GM19025 (cell line): ENCODE measurements at regions not wholly inside any gene's neighbourhood (a gene's known extent, or its start where the extent isn't known, plus 50 kb on each side); places are given as distances from the start of the nearest gene placed in this dataset.
A peak's percentile ranks its signal among the peaks of the same experiment; 100 is the strongest.

ENCODE experiments used
- ATAC-seq: cut with Tn5 transposase; IDR thresholded peaks from one replicate; pipeline ENCODE4 v1.9.1; 2021; ENCODE audit warnings: mild to moderate bottlenecking, low read depth, moderate library complexity; ENCODE audit not compliant: unreplicated experiment

DNA sequence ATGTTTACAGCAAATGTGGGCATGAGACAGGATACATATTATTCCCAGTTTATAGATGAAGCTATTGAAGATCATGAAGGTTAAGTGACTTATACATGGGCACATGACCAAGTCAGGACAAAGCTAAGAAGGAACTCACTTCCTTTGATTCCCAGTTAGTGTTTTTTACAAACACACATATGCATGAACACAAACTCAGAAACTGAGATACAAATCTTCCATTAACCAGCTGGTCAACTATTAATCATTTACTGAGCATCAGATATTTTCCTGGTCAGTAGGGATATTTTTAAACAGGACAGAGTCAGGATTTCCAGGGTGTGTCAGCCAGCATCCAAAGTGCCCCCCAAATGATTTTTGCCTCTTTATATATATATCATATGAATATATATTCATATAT lies 222.2 kb downstream of the OGFRL1 start:
- no peak for ATAC-seq

DNA sequence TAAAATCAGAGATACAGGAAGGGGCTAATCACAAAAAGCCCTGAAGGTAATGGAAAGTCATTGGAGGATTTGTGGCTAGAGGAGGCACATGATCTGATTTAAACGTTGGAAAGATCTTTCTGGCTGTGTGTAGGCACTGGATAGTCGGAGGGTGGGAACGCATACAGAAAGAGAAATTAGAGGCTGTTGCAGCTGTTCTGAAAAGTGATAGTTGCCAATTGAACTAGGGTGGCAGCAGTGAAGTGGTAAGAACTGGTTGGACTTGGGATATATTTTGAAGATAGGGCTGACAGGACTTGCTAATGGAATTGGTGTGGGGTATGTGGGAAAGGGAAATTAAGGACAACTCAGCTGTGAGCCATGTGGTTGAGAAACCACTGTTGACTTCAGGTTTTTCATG lies 223.6 kb downstream of the OGFRL1 start:
- no peak for ATAC-seq

DNA sequence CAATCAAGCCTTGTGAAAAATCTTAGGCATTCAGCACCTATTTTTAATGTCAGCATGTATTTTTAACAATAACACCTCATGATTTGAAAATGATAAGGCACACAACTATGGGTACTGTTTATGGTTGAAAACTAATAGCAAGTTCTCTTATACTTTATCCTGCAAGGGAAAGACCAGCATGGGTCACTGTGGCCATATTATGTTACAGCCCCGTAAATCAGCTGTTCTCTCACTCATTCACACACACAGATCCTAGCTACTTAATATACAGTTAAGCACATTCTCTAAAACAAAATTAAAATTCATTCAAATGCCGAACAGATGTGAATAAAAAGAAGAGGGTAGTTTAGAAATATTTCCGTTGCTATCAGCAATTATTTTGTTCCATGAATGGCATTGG lies 224.4 kb downstream of the OGFRL1 start:
- no peak for ATAC-seq

DNA sequence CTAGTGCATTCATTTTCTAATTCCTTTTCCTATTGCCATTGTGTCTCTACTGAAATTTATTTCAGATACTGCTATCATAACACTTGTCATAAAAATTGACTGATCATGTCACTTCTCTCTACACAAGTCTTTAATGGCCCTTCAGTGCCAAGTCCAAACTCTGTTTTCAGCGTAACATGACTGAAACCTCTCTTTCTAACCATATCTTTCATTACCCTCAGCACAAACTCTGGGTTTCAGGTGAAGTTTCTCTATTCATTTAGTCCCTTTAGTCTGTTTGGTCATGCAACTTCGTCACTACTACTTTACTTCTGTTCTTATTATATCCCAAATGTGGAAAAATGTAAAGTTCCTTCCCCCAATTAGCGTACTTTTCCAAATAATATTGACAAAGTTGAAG lies 234.9 kb downstream of the OGFRL1 start:
- ATAC-seq, result peak; percentile 79

DNA sequence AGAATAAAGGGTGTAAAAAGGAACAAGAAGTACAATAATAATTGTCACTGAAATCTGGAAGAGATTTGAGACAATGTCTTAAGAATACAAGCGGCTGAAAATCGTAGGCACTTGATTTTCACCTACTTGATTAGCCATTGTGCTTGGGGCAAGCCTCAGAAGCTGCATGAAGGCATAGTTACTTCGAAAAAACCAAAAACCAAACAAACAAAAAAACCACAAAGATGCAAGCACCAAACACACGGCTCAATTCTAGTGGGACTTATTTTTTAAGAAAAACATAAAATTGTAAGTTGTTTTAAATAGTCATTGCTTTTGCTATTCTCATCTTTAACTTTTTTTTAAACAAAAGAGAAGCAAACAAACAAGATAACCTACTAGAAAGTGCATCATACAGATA lies 235.6 kb downstream of the OGFRL1 start:
- ATAC-seq, result no peak

DNA sequence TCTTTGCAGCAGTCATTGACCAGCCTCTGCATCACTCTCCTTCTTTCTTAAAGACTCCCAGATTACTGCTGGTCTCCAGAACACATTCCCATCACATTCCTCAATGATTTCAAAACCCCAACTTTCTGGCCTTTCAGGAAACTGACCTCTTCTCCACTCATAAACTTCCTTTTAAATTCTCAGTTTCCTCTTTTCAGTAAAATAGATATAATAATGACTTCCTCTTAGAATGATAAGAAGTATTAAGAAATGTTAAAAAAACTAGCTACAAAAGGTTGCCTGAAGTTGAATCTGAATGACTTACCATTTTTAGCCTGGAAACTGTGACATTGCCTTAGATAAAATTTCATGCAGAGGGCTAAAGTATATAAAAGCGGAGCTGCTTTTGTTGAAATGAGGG lies 239.3 kb downstream of the OGFRL1 start:
- no peak for ATAC-seq

DNA sequence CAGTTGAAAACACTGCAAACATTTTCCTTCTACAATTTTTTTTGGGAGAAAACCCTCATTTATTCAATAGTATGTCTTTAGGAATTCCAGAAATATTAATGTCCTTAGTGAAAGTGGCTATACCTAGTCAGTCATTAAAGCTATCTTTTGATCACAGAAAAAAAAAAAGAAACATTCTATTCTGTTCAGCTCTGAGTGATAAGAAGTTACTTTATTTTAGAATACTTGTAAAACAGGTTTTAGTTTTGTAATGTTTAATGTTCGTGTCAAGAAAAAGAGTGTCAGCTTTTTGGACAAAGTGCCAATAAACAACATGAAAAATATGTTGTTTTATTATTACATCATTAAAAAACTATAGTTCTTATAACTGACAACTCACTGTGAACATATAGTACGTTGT lies 240.4 kb downstream of the OGFRL1 start:
- no peak for ATAC-seq

DNA sequence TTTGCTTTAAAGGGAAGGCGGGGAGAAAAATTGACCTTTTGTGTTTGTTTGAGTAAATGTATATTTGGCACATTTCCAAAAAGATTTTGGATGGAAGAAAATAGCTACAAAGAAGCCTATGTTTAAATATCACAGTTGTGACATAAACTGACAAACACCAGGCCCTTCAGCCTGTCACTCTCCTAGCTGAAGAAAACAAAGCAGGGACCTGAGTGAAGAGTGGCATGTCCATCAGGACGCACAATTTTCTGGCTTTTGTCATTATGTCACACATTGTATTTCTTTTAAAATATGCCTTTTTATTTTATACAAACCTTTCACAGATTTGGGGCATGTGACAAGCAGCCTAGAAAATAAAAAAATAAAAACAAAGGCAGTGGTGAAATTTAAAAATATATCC lies 241.2 kb downstream of the OGFRL1 start:
- ATAC-seq, result no peak

DNA sequence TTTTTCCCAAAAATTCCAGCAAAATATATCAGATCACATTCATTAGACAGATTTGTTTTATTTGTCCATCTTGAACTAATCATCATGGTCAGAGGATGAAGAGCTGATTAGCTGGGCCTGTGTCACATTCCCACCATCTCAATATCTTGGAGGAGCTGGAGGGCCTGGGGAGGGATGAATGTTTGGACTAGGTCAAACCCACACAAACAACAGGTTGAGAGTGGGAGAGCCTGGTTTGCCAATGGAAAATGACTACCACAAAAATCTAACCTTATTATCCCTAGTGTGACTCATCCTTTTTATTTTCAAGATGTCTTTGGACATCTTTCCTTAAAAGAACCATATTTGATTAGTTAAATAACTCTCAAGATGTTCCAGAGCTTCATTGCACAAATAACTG lies 242.4 kb downstream of the OGFRL1 start:
- ATAC-seq, result no peak

DNA sequence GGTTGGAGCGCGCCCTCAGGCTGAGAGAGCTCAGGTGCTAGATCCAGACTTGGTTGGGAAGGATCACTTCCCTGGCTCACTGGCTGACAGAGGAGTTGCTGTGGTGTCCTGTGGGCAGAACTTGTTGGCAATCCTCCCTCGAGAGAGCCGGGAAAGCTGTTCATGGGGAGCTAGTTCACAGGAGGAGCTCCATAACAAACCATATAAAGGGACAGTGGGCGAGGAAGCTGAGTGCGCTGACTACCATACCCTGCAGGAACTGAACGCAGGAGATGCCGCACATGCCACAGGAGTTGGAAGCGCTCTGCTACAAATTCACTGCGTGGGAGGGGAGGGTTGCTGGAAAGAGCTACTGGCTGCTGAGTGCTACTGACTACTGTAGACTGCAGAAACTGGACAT lies 243.2 kb downstream of the OGFRL1 start:
- no peak for ATAC-seq

DNA sequence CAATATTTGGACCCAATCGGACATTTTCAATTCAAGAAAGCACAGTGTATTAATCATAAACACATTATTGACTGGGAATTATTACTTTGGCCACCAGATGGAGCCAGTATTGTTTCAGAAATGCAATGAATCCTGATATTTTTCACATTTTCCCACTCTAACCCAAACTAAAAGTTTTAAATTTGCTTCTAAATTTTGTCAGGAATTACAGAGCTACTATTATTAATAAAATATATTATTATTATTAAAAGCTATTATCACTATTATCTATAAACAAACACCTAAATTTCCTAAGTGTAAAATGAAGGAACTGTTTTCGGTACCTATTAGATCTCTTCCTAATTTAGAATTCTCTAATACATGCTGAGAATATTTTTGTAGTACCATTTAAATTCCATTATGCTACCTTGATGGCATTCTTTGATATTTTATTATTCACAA lies 245.3 kb downstream of the OGFRL1 start:
- no peak for ATAC-seq

DNA sequence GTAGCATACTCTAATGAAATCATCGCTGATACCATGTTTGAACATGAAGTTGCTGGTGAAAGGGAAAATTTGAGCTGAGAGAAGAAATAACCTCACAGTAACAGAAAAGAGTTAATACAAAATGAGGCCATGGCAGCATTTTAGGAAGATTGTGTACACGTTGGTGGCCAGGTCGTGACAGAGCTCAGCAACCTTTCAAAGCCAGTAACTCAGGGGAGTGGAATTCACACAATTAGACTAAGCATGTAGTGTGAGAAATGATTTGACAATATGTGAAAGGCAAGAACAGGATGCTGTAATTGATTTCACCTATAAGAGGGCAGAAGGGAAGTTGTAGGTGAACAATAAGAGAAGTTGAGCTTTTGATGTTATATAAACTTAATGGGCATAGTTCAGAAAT lies 246.3 kb downstream of the OGFRL1 start:
- no peak for ATAC-seq

DNA sequence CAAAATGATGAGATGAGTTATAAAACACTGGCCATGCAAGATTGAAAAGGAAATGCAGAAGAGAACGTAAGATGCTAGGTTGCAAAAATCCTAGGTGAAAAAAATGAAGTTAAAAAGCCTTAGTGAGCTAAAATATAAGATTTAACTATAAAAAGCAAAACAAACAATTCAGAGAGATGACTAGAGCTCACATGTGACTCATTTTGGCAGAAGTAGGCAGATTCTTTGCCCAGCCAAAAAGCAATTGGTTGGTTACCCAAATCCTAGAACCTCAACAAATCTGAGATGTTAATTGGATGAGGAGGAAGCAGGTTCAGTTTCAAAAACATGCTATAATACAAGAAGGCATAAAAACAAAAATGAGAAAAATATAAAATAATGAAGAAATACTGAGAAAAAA lies 249.1 kb downstream of the OGFRL1 start:
- ATAC-seq, result no peak

DNA sequence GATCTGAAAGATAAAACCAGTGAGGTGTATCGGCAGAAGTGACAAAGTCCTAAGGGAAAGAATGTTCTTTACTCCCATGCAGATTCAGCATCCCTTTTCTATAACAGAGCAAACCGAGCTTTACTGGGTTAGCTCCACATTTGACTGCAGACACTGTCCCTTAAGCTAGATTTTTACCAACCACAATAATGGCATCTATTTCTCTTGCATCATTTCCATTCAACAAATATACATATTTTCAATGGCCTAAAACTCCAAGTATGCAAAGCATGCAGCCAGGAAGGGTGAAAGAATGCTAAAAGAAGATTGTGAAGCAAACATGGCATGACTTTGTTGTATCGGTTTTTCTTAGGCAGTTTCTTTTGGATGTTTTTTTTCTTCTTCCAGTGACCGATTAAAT lies 255.4 kb downstream of the OGFRL1 start:
- ATAC-seq, result no peak

DNA sequence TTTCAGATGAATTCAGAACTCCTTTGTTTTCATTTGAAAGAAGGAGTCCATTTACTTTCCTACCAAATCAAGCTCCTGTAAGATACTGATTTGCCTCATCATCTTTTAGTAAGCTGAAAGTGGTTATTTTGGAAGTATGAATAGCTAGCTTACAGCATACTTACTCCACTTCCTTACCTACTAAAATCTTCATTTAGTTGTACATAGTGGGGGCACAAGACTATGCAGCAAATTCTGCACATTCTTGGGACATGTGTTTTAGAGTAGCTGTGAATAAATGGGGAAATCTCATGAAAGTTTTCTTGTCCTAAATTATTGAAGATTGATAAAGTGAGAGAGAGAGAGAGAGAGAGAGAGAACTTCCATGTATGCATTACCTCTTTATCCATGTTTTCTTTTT lies 256.3 kb downstream of the OGFRL1 start:
- no peak for ATAC-seq

DNA sequence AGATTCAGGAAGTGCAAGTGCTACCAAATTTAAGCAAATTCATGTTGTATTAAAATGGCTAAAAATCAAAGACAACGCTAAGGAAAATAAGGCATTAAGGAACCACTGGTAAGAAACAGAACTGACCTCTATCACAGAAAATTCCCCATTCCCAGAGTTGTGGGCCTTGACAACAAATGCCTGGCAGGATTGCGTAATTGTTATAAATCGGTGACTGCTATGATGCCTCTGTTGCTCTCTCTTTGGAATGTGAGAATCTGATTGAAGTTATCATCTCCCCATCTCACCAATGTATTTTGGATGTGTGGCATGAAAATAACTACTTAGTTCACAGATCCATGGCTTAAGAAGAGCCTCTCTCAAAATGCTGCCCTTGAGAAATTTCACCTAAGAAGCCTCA lies 257.3 kb downstream of the OGFRL1 start:
- no peak for ATAC-seq

DNA sequence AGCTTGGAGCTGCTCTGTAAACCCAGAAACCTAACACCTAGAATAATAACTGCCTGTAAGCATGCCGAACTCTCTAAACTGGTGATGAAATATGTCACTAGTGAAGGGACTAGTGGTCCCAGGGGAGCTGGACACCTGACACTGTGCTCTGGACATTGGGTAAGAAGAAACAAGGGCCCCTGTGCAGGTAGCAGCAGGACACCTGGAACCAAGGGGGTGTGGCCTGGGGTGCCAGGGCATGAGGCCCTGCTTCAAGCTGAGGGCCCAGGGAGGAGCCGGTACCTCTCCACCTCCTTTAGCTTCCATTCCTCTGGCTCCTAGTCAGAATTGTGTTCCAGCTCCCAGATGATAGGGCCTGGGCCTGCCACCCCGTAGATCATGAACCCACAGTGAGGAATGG lies 263.2 kb downstream of the OGFRL1 start:
- no peak for ATAC-seq

DNA sequence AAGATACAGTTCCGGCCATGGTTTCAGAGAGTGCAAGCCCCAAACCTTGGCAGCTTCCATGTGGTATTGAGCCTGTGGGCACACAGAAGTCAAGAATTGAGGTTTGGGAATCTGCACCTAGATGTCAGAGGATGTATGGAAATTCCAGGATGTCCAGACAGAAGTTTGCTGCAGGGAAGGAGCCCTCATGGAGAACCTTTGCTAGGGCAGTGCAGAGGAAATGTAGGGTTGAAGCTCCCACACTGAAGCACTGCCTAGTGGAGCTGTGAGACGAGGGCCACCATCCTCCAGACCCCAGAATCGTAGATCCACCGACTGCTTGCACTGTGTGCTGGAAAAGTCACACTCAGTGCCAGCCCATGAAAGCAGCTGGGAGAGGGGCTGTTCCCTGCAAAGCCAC lies 267.5 kb downstream of the OGFRL1 start:
- ATAC-seq, result no peak

DNA sequence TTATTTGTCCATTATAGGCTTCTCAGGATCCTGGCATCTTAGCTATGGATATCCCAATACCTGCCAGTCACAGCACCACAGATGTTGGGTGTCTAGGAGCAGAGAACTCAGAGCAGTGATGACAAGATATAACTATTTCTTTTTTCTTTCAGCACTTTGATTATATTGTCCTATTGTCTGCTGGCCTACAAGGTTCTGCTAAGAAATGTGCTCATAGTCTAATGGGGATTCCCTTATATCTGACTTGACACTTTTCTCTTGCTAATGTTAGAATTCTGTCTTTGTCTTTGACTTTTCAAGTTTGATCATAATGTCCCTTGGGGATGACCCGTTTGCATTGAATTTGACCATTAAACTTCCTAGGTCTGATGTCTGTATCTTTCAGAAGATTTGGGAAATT lies 270.4 kb downstream of the OGFRL1 start:
- ATAC-seq, result no peak

DNA sequence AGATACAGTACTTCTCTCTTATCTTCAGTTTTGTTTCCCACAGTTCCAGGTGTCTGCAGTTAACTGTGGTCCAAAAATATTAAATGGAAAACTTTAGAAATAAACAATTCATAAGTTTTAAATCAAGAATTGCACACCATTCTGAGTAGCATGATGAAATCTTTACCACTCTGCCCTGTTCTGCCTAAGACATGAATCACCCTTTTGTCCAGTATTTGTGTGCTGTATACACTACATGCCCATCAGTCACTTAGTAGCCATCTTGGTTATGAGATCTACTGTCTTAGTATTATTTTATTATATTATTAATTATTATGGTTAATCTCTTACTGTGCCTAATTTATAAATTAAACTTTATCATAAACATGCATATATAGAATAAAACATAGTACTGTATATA lies 279.0 kb downstream of the OGFRL1 start:
- ATAC-seq, result no peak

DNA sequence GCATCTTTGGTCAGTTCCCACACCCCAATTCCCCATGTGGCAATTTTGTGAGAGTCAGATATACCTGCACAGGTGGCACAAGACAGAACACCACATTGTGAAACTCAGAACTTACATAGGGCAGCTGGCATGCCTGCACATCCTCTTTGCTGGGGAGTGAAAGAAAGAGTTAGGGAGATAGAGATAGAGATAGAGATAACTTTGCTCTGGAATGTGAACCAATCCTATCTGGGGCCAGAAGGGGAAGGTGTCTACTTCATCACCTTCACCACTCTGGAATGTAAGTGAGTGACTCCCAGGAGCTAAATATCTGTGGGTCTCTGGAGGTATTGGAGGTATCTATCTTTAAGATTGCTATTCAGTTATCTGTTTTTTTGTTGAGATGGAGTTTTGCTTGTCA lies 289.2 kb downstream of the OGFRL1 start:
- no peak for ATAC-seq

DNA sequence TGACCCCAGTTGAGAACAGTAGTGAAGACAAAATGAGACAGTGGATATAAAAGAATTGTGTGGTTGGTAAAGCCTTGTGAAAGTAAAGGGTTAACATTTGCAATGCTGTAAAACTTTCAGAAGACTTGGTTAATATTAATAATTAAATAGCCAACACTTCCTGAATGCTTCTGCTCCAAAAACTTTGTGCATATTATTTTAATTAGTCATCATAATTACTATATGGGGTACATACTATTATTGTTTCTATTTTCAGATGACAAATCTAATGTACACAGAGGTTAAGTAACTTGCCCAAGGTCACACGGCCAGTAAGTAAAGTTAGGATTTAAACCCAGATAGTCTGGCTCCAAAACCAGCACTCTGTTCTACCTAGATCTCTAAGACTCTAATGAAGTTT lies 291.3 kb downstream of the OGFRL1 start:
- no peak for ATAC-seq

DNA sequence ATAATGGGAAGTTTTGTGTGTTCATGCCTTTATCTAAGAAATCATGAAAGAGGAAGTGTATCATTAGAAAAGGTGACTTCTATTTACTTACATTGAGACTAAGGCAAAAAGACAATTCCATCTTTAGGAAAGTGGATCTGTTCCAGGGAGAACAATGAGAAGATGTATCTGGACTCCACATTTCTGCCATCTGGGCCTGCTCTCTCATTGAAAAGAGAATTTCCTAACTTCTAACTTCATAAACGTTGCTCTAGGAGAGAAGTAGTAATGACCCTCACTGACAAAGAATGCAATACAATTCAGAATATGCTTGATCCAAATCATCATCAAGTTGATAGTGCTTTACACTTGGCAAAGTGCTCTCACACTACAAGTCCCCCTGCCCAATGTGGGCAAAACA lies 294.2 kb downstream of the OGFRL1 start:
- ATAC-seq, result no peak
